HG03064 (cell line): ENCODE measurements at regions not wholly inside any gene's neighbourhood (a gene's known extent, or its start where the extent isn't known, plus 50 kb on each side); places are given as distances from the start of the nearest gene placed in this dataset.

Experiments used
- ATAC-seq: cut with Tn5 transposase; IDR thresholded peaks from one replicate; pipeline ENCODE4 v1.9.1; 2021; ENCODE audit warnings: low read depth; ENCODE audit not compliant: unreplicated experiment

DNA sequence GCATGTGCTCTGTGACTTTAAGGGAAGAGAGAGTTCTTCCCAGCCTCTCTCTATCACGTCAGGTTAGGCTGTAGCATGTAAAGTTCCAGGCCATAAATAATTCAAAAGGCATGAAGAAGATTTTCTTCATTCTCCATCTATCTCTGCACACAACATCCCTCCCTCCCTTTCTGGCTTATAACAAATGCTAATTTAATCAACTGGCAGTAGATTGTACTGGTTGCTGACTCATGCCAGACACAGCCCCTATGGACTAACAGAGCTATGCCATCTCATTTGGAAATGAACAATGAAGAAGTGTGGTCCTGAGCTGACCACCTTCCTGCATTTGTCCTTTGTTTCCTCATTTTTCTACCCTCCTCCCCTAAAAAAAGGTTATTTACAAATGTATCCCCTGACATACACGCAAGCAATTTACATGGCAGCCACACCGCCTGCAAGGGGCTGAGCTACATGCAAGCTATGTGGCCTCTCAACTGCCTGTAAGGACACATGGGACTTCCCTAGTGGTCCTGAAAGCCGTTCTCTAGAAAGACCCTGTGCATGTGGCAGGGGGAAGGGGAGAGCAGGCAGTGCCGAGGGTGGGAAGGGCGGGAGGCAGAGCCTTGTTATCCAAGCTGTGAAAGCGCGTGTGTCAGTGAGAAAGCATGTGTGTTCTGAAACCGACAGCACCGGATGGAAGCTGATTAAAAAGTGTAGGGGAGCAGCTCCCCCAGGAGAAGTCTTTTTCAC, 90.9 kb upstream of the KLF7 start:
- ATAC-seq, result no peak

DNA sequence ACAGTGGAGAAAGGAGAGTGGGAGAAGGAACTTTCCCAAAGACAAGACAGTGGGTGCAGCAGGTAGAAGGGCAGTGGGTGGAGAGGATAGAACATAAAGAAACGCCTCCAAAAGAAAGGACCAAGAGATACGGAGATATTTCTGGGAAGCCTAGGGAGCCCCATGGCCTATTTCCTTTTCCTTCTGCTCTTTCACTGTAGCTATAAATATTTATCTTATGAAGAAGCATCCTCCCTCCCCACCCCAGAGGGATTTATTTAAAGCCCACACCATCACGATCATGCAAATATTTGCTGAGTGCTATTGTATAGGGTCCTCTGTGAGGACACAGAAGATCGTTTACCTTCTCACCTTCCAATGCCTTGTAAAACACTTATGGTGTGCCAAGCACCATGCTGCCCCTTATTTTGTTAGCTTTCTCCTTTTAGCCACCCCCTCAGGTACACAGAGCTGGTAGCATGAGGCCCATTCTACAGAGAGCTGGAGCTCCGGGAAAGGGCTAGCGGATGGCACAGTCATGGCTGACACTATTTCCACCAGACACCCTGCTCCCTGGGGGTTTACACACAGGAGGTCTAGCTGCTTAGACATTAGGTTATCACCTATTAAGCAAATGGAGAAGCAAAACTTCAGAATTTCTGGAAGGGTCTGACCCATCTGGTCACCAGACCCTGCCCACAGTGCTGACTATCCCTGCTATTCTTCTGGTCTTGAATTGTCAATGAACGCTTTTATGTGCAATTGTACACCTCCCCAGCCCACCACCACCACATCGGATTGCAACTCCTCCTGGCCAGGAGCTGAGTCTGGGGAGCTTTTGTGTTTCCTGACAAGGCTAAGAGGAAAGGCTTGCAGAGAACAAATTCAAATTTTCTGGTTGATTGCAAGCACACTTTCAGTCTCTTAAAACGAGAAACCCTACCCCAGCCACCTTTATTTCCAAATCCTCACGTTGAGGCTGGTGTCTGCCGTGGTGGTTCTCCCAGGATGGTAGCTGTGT, 91.8 kb upstream of the KLF7 start:
- no peak for ATAC-seq

DNA sequence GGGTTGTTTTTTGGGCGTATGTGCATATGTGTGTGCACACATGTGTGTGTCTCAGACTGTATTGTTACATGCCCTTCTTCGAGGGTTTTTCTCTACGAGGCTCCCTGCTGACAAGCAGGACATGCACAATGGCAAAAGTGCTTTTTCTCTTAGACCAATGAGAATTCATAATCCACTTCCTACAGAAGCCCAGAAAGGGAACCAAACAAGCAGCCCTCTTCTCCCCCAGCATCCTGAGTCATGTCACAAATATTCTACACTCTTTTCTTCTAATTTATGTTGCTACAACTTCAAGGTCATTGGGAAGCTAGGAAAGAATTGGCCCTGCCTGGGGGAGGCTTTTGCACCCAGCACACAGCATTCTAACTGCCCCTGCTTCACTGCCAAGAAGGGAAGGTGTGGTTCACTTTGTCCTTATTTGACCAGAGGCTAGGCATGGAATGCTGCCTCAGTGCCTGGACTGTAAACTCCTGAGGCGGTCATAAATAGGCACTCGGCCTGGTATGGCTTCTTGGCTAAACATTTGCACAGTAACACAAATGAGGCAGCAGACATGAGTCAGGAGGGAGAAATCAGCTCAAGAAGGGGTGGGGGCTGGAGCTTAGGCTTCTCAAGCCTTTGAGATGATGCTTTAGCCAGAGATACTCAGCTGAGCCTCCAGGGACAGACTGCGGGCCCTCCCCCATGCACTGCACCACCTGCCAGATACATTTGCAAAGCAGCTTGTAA, 92.7 kb upstream of the KLF7 start:
- ATAC-seq, result no peak

DNA sequence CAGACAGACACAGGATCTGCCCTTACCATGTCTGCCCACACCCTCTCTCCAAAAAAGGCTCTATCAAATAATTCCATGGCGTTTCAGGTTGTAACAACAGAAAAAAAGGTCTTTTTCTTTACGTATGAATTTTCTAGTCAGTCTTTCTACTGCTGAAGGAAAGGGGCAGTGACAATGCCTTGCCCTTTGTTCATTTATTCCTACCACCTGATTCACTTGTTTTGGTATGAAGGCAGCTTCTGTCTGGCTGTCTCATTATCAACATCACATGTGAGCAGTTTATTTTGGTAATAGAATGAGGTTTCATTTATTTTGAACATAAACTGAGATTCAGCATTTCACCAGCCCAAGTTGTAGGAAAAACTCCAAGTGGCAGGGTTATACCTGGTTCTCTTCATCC, 94.3 kb upstream of the KLF7 start:
- no peak for ATAC-seq

DNA sequence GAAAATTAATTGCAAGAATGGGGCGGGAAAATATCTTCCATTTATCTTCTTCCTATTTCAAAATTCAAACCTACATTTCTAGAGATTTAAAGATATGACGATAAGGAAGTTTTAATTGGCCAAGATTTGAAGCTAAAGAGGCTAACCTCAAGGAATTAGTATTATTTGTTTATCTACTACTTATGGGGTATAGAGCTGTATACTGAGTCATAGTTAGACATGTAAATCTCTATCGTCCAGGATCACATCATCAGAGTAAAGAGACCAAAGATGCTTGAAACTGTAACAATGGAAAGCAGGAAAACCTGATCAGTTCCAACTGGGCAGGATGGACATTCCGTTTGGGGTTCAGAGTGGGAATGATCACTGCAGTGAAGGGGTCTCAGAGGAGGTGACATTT, 95.2 kb upstream of the KLF7 start:
- ATAC-seq, result no peak

DNA sequence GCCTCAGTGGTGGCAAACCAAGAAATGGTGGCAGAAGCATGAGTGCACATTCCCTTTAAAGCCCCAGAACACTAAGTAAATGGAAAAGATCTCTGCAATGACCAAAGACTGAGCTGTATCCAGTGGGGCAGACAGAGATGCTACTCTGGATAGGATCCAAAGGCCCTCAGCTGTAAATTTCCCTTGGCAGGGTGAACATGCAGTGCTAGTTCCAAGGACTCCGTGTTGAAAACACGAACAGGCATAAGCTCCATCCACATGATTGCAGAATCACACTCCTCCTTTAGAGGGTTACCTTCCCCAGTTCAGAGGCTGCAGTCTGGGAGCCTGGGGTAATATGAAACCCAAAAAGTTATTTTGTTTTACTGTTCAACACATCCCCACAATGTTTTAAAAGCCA, 98.6 kb upstream of the KLF7 start:
- no peak for ATAC-seq

DNA sequence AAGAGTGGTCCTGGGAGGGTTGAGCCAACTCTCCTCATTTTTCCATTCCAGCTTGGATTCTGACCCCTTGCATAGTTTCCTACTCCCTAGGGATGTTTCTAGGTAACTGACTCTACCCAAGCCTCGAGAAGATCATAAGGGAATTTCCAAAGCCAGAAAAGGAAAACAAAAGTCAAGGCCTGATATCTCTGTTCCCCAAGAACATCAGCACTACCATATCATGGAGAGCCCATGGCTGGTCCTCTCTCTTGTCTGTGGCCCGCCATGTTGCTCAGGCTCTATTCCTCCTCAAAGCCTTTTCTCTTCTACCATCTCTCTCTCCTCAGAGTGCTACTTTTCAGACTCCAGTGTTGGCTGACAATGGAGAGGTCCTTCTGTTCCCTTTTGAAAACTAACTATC, 99.6 kb upstream of the KLF7 start:
- no peak for ATAC-seq

DNA sequence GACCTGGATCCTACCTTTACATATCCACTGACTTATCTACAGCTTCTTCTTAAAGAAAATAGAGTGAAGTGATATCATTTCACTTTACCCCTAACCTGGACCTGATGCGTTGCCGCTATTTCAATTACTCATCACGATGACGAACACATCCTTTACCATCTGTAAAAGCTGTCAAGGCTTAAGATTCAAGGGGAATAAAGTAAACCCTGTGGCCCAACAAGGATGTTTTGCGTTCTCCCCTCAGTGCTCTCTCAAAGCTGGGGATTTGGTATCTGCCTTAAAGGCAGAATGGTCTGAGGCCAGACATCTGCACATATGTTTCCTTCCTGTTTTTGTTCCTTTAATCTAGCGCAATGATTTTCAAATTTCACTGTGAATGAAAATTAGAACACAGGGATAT, 100.1 kb upstream of the KLF7 start:
- ATAC-seq, result no peak

DNA sequence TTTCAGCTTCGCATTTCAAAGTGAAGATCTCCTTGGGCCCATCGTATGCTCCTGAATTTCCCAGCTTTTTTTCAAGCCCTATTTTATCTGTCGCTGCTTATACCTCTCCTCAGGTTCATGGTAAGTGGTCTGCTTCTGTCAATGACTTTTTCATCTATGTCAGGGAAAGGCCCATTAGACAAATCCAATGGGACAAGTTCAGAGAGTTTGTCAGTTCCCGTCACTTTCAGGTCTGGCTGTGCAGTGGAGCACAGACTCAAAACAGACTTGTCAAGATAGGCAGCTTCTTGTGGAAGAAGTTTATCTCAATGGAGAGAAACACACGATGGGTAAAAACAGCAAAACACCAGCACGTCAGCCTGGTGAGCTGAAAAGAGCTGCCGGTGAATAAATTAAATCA, 100.9 kb upstream of the KLF7 start:
- ATAC-seq, result no peak

DNA sequence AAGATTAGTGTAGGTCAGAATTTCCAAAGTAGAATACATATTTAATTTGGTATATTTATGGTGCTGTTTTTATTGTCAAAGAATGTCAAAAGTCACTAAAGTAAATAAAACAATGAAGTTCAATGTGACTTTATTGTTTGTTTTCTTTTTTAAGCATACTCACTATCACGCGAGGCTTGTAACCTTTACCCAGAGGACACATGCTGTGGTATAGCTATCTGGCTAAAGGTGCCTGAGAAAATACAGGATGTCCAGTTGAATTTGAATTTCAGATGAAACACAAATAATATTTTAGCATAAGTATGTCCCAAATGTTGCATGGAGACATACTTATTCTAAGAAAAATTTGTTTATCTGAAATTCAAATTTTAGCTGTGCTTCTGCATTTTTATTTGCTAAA, 103.3 kb upstream of the KLF7 start:
- ATAC-seq, result no peak

DNA sequence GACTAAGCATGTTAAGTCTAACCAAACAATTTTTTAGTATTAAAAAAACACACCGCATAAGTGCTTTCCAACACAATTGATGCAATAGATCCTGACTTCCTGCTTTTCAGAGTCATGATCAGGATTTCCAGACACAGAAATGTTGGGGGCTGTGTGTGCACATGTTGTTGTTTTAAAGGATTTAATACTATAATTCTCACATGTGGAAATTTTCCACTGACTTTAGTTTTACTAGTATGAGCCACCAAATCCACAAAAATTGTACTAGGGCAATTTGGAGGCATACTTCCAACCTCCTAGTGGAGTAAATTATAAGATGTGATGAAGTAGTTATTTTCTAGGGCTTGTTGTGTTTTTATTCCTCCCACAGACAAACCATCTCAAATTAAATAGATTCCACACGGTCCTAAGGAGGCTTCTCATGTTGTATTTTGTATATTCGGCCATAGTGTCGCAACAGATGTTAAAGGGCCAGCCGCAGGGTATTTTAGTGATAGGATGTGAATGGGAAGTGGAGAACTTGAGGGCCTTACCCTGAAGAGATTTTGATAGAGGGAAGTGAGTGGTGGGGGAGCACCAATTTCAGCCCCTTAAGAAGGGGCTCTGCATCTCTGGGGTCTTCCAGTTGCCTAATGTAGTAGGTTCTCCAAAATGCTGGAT, 108.9 kb upstream of the KLF7 start:
- ATAC-seq, result no peak

DNA sequence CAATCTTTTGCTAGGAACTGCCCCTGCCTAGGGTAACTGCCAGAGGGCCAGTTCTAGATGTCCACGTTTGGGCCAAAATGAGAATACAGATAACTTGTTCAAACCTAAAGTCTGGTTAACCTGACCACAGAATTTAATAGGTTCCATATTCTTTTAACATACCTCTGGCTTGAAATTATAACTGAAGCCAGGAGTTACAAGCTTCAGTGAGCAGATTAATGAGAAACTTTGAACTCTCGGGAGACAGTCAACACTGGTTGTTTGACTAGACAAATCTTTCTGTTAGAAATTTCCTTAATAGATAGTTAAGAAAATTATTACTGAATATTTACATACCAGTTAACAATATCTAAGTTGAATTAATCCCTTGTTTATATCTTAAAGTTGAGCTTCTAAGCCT, 110.0 kb upstream of the KLF7 start:
- no peak for ATAC-seq

DNA sequence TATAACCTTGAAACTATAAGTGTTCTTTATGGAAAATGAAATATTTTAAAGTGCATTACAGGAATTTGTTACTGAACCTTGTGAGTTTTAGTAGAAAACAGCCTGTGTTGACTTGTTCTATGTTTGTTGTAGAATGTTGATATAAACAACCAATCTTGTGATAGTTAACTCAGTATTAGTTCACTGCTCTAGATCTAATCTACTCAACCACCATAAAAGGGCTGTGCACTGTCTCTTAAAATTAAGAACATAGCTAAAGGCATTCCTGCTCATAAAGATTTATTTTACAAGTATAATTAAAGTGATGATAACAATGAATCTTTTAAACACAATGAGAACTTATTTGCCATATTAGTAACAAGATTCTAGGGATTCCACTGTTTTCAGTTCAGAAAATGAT, 110.5 kb upstream of the KLF7 start:
- ATAC-seq, result no peak

DNA sequence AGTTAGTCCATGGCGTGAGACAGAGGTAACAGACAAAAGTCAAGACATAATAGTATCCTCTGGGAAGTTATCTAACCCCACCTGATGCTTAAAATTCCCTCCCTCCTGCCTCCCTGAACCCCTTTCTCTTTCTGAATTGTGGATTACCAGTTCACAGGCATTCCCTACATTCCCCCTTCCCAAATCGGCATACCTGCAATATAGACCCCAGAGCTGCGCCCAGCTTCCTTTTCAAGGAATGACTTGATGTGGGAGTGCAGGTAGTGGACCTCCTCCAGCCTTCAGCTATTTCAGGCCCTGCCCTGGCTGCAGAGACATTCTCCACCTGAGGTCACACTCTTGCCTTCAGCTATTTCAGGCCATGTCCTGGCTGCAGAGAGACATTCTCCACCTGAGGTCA, 111.1 kb upstream of the KLF7 start:
- ATAC-seq, result no peak

DNA sequence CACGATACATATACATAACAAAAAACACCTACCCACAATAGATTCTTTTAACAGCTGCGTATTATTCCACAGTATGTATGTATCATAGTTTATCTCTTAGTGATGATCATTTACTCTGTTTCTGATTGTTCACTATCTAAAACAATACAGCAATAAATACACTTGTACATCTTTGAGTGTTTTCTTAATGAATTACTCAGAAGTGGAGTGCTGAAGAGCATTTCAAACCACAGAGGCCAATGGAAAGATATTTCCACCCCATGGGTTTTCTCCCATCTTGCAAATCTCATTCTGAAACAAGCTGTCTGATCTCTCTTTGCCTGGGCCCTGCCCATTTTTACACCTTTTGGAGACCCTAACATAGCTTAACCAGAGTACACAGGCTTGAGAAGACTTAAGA, 113.8 kb upstream of the KLF7 start:
- no peak for ATAC-seq

DNA sequence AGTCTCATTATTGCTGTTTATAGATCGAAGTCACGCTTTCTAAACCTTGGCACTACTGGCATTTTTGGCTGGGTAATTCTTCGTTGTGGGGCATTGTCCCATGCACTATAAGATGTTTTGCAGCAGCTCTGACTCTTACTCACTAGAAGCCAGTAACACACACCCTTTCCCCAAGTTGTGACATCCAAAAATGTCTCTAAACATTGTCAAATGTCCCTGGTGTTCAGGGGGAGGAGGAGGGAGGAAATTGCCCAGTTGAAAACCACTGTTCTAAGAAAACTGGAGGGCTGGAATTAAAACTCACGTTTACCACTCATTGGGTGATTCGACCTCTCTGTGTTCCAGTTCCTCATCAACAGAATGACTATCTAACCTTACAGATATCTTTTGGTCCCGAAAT, 115.7 kb upstream of the KLF7 start:
- no peak for ATAC-seq

DNA sequence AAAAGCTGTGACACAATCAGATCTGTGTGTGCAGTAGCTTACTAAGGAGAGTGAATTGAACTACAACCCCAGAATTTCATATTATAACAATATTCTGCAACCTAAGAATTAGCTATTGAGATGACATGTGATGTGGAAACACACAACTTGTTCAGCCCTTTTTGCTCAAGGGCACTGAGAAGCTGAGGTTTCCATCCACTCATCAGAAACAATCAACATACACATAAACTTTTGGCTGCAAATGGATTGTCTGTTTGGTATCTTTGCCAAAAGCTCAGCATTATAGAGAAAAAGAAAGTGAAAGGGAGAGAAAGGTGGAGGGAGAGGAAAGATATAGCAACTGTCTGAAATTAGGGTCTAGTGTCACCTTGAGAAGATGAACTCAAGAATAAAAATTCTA, 117.2 kb upstream of the KLF7 start:
- no peak for ATAC-seq

DNA sequence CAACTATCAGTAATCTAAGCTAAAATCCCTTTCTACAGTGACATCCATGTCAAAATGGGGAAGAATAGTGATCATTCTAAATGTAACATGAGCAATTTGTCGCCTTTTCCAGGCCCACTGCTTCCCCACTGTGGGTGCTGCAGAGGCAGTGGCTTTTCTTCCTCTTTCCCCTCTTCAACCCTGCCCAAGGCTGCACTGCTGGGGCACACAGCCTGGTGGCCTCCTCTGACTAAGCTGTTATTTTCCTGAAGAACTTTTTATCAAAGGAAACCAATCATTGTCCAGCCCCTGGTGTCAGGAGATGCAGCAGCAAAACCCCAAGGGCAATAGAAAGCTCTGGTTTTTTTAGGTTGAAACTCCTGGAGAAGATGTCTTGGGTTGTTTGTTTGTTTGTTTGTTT, 117.6 kb upstream of the KLF7 start:
- ATAC-seq, result no peak

DNA sequence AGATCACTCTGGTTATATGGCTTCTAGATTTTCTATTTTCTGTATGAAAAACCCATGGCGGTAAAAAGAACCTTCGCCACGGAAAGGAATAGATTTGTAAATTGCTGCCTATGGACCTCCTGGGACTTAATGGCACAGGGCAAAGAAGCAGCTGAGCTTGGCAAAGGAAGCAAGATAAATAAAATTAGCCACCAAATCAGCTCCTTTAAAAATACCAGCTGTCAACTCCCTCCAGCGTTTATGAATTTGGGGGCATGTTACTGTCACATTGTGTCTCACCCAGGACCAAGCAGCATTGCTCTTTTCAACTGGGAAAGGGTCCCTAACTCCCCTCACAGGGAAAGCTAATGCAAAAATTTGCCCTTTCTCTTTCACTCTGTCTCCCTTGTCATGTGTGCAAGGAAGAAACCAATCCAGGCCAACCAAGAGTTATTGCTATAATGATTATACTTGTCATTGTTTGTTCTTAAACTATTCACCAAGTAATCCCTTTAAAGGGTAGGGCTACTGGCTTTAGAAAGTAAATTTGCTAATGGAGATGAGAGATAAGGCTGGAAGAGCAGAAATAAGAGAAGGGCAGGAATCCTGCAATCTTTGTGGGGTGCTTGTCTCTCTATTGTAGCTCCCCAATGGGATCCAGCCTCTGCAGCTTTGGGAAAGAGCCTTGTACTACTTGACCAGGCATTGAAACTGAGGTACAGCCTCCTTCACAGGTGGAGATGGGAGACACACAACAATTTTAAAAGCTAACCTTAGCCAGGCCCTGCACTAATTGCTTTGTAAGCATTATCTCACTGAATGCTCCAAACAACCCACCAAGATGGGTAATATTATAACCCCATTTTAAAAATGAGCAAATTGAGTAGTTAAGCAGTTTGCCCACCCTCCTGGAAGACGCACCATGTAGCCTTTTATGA, 119.1 kb upstream of the KLF7 start:
- ATAC-seq, result no peak

DNA sequence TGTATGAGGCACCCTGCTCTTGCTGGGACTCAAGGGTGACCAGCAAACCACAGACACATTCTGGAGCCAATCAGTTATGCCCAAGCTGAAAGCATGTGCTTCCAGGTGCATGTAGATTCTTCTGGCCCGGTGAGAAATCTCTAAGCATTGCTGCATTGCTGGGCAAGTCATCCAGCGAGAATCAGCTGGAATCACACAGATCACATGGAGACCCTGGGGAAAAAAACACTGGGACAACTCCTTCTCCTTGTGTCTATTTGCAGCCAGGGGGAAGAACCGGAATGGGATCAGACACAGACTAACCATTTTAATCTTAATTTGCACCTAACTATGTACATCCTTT, 119.7 kb upstream of the KLF7 start:
- no peak for ATAC-seq
